ENCODE measurements at regions not wholly inside any gene's neighbourhood (a gene's known extent, or its start where the extent isn't known, plus 50 kb on each side); places are given as distances from the start of the nearest gene placed in this dataset.

DNA sequence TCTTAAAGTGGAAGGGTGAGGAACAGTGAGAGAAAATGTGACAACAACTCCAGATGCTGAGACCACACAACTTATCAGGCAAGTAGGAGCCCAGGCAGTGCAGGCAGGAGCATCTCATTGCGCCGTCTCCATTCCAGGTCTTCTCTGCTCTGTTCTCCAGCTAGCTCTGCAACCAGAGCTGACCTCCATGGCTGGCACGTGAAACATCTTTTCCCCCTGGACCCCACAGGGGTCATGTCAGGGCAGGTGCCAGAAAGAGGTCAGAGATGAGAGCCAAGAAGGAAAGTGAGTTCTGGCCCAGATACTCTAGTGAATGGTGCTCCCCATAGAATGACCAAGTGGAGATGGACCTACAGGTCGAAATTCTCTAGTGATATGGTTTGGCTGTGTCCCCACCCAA lies 281.4 kb downstream of the SMOC2 start:
- DNase-seq = no peak
- TF ChIP-seq, protein P1, sequence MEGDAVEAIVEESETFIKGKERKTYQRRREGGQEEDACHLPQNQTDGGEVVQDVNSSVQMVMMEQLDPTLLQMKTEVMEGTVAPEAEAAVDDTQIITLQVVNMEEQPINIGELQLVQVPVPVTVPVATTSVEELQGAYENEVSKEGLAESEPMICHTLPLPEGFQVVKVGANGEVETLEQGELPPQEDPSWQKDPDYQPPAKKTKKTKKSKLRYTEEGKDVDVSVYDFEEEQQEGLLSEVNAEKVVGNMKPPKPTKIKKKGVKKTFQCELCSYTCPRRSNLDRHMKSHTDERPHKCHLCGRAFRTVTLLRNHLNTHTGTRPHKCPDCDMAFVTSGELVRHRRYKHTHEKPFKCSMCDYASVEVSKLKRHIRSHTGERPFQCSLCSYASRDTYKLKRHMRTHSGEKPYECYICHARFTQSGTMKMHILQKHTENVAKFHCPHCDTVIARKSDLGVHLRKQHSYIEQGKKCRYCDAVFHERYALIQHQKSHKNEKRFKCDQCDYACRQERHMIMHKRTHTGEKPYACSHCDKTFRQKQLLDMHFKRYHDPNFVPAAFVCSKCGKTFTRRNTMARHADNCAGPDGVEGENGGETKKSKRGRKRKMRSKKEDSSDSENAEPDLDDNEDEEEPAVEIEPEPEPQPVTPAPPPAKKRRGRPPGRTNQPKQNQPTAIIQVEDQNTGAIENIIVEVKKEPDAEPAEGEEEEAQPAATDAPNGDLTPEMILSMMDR (conservative IDR thresholded peaks at IDR 0.05) = no peak
- no peaks in the 10 kb centered on the region for H3K36me3 Mint-ChIP-seq (ENCODE audit: low read depth)

DNA sequence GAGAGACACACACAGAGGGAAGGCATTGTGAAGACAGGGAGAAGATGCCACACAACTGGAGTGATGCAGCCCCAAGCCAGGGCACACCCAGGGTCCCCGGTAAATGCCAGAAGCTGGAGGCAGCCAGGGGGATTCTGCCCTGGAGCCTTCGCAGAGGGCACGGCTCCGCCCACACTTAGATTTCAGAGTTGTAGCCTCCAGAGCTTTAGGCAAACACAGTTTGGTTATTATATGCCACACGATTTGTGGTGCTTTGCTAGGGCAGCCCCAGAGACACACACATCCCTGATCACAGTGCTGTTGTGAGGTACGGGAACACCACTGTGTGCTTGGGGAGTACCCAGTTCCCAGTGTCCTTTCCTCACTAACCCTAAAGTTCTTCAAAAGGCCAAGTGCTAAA lies 280.6 kb downstream of the SMOC2 start:
- no peak for DNase-seq
- Histone ChIP-seq H3K36me3 (ENCODE audit: control insufficient read depth, insufficient read depth, low read length) (no peaks in the 10 kb centered on the region), H3K27me3 (ENCODE audit: control insufficient read depth, insufficient read depth, low read length, poor library complexity, severe bottlenecking) (no peaks in the 10 kb centered on the region), H3K4me3 (ENCODE audit: low read length) (no peak overlapping the region), H3K4me1 (ENCODE audit: control insufficient read depth, insufficient read depth, low read length) (no peaks in the 10 kb centered on the region), H3K9me3 (ENCODE audit: control insufficient read depth, low read length) (peaks cover 19% of the 10 kb centered on the region), H3K9ac (ENCODE audit: extremely low read depth, low read length, poor library complexity, severe bottlenecking) (no peak overlapping the region), H3K27ac (ENCODE audit: low read depth, low read length) (no peak overlapping the region)
- Mint-ChIP-seq H3K9me3 (peaks cover 58% of the 10 kb centered on the region), H3K36me3 (ENCODE audit: low read depth) (no peaks in the 10 kb centered on the region), H3K4me3 (no peak overlapping the region), H3K4me1 (no peaks in the 10 kb centered on the region), H3K27ac (no peak overlapping the region), H3K27me3 (ENCODE audit: insufficient read depth) (peaks cover 2% of the 10 kb centered on the region)
- TF ChIP-seq, protein P1 (conservative IDR thresholded peaks at IDR 0.05) = no peak
- 79% methylated on average over 6 of the region's 6 CpGs; no CpG with 5 or more reads in 1 of the 2 experiments for WGBS, 2 experiments (ENCODE audit: insufficient coverage in 1 of 2, insufficient read length in 1 of 2)

More for the DNA sequence above, 281.4 kb downstream of the SMOC2 start:
- Mint-ChIP-seq H3K27me3 (ENCODE audit: insufficient read depth) (no peaks in the 10 kb centered on the region), H3K4me1 (no peaks in the 10 kb centered on the region), H3K9me3 (peaks cover 58% of the 10 kb centered on the region), H3K4me3 (no peak overlapping the region), H3K27ac (no peak overlapping the region)
- 89 to 92% methylated on average over 3 to 4 of the region's 4 CpGs for WGBS, 2 experiments (ENCODE audit: insufficient coverage in 1 of 2, insufficient read length in 1 of 2)
- no peak overlapping the region for H3K4me3 ChIP-seq (ENCODE audit: low read length)
- H3K36me3 ChIP-seq (ENCODE audit: control insufficient read depth, insufficient read depth, low read length) = no peaks in the 10 kb centered on the region
- H3K4me1 ChIP-seq (ENCODE audit: control insufficient read depth, insufficient read depth, low read length) = no peaks in the 10 kb centered on the region
- no peak overlapping the region for H3K27ac ChIP-seq (ENCODE audit: low read depth, low read length)
- H3K9me3 ChIP-seq (ENCODE audit: control insufficient read depth, low read length) = peaks cover 19% of the 10 kb centered on the region
- H3K9ac ChIP-seq (ENCODE audit: extremely low read depth, low read length, poor library complexity, severe bottlenecking) = no peak overlapping the region
- no peaks in the 10 kb centered on the region for H3K27me3 ChIP-seq (ENCODE audit: control insufficient read depth, insufficient read depth, low read length, poor library complexity, severe bottlenecking)

DNA sequence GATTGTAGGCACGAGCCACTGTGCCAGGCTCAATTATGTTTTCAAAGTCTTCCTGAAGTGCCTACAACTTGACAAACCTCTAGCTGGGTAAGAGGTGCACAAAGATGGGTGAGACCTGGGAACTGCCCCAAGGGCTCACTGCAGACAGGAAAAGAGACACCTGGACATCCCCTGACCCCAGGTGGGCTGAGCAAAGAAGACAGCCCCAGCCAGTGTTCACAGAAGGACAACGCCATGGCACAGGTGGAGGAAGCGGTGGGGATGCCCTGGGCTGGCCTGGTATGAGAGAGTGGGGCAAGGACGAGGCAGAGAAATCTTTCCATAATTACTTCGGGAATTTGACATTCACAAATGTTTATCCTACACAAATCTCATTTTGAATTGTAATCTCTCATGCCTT lies 278.9 kb downstream of the SMOC2 start:
- Histone ChIP-seq H3K4me3 (ENCODE audit: low read length) (no peak overlapping the region), H3K27ac (ENCODE audit: low read depth, low read length) (no peak overlapping the region), H3K9me3 (ENCODE audit: control insufficient read depth, low read length) (peaks cover 20% of the 10 kb centered on the region), H3K36me3 (ENCODE audit: control insufficient read depth, insufficient read depth, low read length) (no peaks in the 10 kb centered on the region), H3K4me1 (ENCODE audit: control insufficient read depth, insufficient read depth, low read length) (no peaks in the 10 kb centered on the region), H3K9ac (ENCODE audit: extremely low read depth, low read length, poor library complexity, severe bottlenecking) (no peak overlapping the region), H3K27me3 (ENCODE audit: control insufficient read depth, insufficient read depth, low read length, poor library complexity, severe bottlenecking) (no peaks in the 10 kb centered on the region)
- no peaks in the 10 kb centered on the region for H3K36me3 Mint-ChIP-seq (ENCODE audit: low read depth)
- peaks cover 46% of the 10 kb centered on the region for H3K9me3 Mint-ChIP-seq
- no peak for DNase-seq
- no peaks in the 10 kb centered on the region for H3K4me1 Mint-ChIP-seq
- no peak overlapping the region for H3K27ac Mint-ChIP-seq
- WGBS, 2 experiments (ENCODE audit: insufficient coverage in 1 of 2, insufficient read length in 1 of 2) = 82 to 96% methylated on average over 1 to 5 of the region's 5 CpGs
- no peak overlapping the region for H3K4me3 Mint-ChIP-seq
- TF ChIP-seq, protein P1 (conservative IDR thresholded peaks at IDR 0.05) = no peak
- H3K27me3 Mint-ChIP-seq (ENCODE audit: insufficient read depth) = peaks cover 2% of the 10 kb centered on the region

Measured in endodermal cell (in vitro differentiated cells).